Fibroblast of lung (primary cell): ENCODE measurements at regions not wholly inside any gene's neighbourhood (a gene's known extent, or its start where the extent isn't known, plus 50 kb on each side); places are given as distances from the start of the nearest gene placed in this dataset.
A peak's percentile ranks its signal among the peaks of the same experiment; 100 is the strongest.

Source experiments
- DNase-seq, 2 donors: peaks; one replicate each; pipeline versions ENCODE4 v3.0.0 to v3.0.0-alpha.2; 2010; ENCODE audit warnings: low read depth in 2 of 2
- H2AFZ ChIP-seq: 2 replicates; pipeline ENCODE4 v1.5.1; 2012; ENCODE audit warnings: low read length, control low read depth, inconsistent platforms
- H3K27ac ChIP-seq: 2 replicates; pipeline ENCODE4 v1.5.1; 2011; ENCODE audit warnings: low read length, control low read depth; ENCODE audit not compliant: insufficient read depth
- H3K27me3 ChIP-seq: 2 replicates; pipeline ENCODE4 v1.5.1; 2011; ENCODE audit warnings: mild to moderate bottlenecking, low read length; ENCODE audit not compliant: control insufficient read depth, insufficient read depth
- H3K36me3 ChIP-seq: 2 replicates; pipeline ENCODE4 v1.5.1; 2011; ENCODE audit warnings: low read length; ENCODE audit not compliant: control insufficient read depth, insufficient read depth
- H3K4me1 ChIP-seq: 2 replicates; pipeline ENCODE4 v1.5.1; 2011; ENCODE audit warnings: low read length; ENCODE audit not compliant: control insufficient read depth, insufficient read depth; ENCODE audit errors: extremely low read depth
- H3K4me2 ChIP-seq: 2 replicates; pipeline ENCODE4 v1.5.1; 2011; ENCODE audit warnings: low read length, control low read depth; ENCODE audit not compliant: insufficient read depth; ENCODE audit errors: extremely low read depth
- H3K4me3 ChIP-seq, 4 experiments: fragments of 200-600 bp in 1 of 4; sonication (generic) in 1 of 4; replicated peaks in 1 of 4; 2 replicates each; pipeline ENCODE4 v1.5.1; 2011 to 2016; ENCODE audit warnings: low read length in 4 of 4, low read depth in 3 of 4, mild to moderate bottlenecking in 3 of 4, control low read depth in 2 of 4, inconsistent platforms in 1 of 4, mixed read lengths in 1 of 4; ENCODE audit not compliant: insufficient read depth in 1 of 4; ENCODE audit errors: control extremely low read depth in 1 of 4
- H3K79me2 ChIP-seq: 2 replicates; pipeline ENCODE4 v1.5.1; 2012; ENCODE audit warnings: mild to moderate bottlenecking, low read length, inconsistent platforms; ENCODE audit not compliant: control insufficient read depth, insufficient read depth
- H3K9ac ChIP-seq: 2 replicates; pipeline ENCODE4 v1.5.1; 2011; ENCODE audit warnings: mild to moderate bottlenecking, low read length, control low read depth; ENCODE audit not compliant: insufficient read depth
- H3K9me3 ChIP-seq: 2 replicates; pipeline ENCODE4 v1.5.1; 2012; ENCODE audit warnings: low read depth, low read length; ENCODE audit not compliant: control insufficient read depth, insufficient read depth
- H4K20me1 ChIP-seq: 2 replicates; pipeline ENCODE4 v1.5.1; 2011; ENCODE audit warnings: low read length; ENCODE audit not compliant: control insufficient read depth, insufficient read depth; ENCODE audit errors: extremely low read depth
- CTCF ChIP-seq, 2 donors: IDR thresholded peaks in 1 of 2; conservative IDR thresholded peaks in 1 of 2; 1 replicate in 1 of 2; 2 replicates in 1 of 2; pipeline ENCODE4 v1.5.1; 2011 to 2012; ENCODE audit warnings: low read length in 2 of 2, control low read depth in 1 of 2, inconsistent platforms in 1 of 2, low read depth in 1 of 2, mild to moderate bottlenecking in 1 of 2
- EZH2 ChIP-seq: IDR thresholded peaks from 2 replicates; pipeline ENCODE4 v1.5.1; 2012; ENCODE audit warnings: low read length, control low read depth, mild to moderate bottlenecking; ENCODE audit errors: missing control alignments

- H3K36me3 ChIP-seq: no peaks in the 10 kb centered on the region
- no peaks in the 10 kb centered on the region for H4K20me1 ChIP-seq
- H3K9me3 ChIP-seq: no peaks in the 10 kb centered on the region
- no peak for TF ChIP-seq EZH2
- TF ChIP-seq CTCF (conservative IDR thresholded peaks at IDR 0.05 in 1 of 2, IDR thresholded peaks at IDR 0.05 in 1 of 2; ENCODE audit: low read depth in 1 of 2, low read length in 2 of 2): no peak
- no peaks in the 10 kb centered on the region for H3K27me3 ChIP-seq
- H3K4me3 ChIP-seq: no peak overlapping the region
- no peak overlapping the region for H3K4me2 ChIP-seq
- no peaks in the 10 kb centered on the region for H3K4me1 ChIP-seq
- no peaks in the 10 kb centered on the region for H3K79me2 ChIP-seq
- H3K27ac ChIP-seq: no peak overlapping the region
- no peak overlapping the region for H2AFZ ChIP-seq
- DNase-seq: peak in 1 of 2 donors; percentile 65
- H3K9ac ChIP-seq: no peak overlapping the region
These were observed 129.2 kb downstream of the MTX2 start for GRCh38 chr2:176398243-176399073.

- no peak overlapping the region for H2AFZ ChIP-seq
These were observed 129.9 kb downstream of the MTX2 start for GRCh38 chr2:176399074-176399598.

GRCh38 chr2:176405477-176405876 is 136.2 kb downstream of the MTX2 start:
- DNase-seq: no peak
- Histone ChIP-seq H3K36me3 (no peaks in the 10 kb centered on the region), H3K9me3 (no peaks in the 10 kb centered on the region), H3K4me1 (no peaks in the 10 kb centered on the region), H3K9ac (no peak overlapping the region), H3K79me2 (no peaks in the 10 kb centered on the region), H3K27ac (no peak overlapping the region), H2AFZ (no peak overlapping the region), H4K20me1 (no peaks in the 10 kb centered on the region), H3K4me3 (no peak overlapping the region), H3K4me2 (no peak overlapping the region), H3K27me3 (no peaks in the 10 kb centered on the region)
- no peak for TF ChIP-seq CTCF (conservative IDR thresholded peaks at IDR 0.05 in 1 of 2, IDR thresholded peaks at IDR 0.05 in 1 of 2; ENCODE audit: low read depth in 1 of 2, low read length in 2 of 2)
- no peak for TF ChIP-seq EZH2

More at GRCh38 chr2:176399074-176399598, 129.9 kb downstream of the MTX2 start:
- Histone ChIP-seq H3K36me3 (no peaks in the 10 kb centered on the region), H3K27me3 (no peaks in the 10 kb centered on the region), H3K4me2 (no peak overlapping the region), H3K4me1 (no peaks in the 10 kb centered on the region), H4K20me1 (no peaks in the 10 kb centered on the region), H3K27ac (no peak overlapping the region), H3K79me2 (no peaks in the 10 kb centered on the region), H3K9me3 (no peaks in the 10 kb centered on the region), H3K4me3 (no peak overlapping the region), H3K9ac (no peak overlapping the region)
- no peak for TF ChIP-seq EZH2
- no peak for DNase-seq
